ENCODE measurements at regions not wholly inside any gene's neighbourhood (a gene's known extent, or its start where the extent isn't known, plus 50 kb on each side); places are given as distances from the start of the nearest gene placed in this dataset.

- Histone ChIP-seq H3K56ac (ENCODE audit: extremely low read depth, insufficient read depth, low read length) (no peak overlapping the region), H3K4me2 (ENCODE audit: low read depth, low read length) (no peak overlapping the region), H3K14ac (replicated peaks; ENCODE audit: low read depth, low read length) (no peak overlapping the region), H3K9me1 (ENCODE audit: insufficient read depth, low read length) (no peaks in the 10 kb centered on the region), H2BK15ac (ENCODE audit: low read depth, low read length) (no peak overlapping the region), H3K4me3 (ENCODE audit: insufficient read depth, low read depth, low read length) (no peak overlapping the region), H3K4ac (ENCODE audit: low read depth, low read length) (no peak overlapping the region), H2BK5ac (ENCODE audit: low read depth, low read length, poor library complexity, severe bottlenecking) (no peak overlapping the region), H4K91ac (ENCODE audit: insufficient read depth, low read depth, low read length) (no peak overlapping the region), H2AK9ac (replicated peaks; ENCODE audit: low read depth, low read length, poor library complexity) (no peak overlapping the region), H3K4me1 (ENCODE audit: control insufficient read depth, insufficient read depth, low read length) (no peaks in the 10 kb centered on the region), H2BK20ac (ENCODE audit: low read depth, low read length) (no peak overlapping the region), H2BK120ac (ENCODE audit: low read depth, low read length) (no peak overlapping the region), H2AK5ac (ENCODE audit: low read depth, low read length) (no peak overlapping the region), H3K23ac (ENCODE audit: low read depth, low read length) (no peak overlapping the region), H2AFZ (replicated peaks; ENCODE audit: low read length, poor library complexity) (no peak overlapping the region), H3K18ac (ENCODE audit: low read depth, low read length) (no peak overlapping the region), H3K27me3 (ENCODE audit: control insufficient read depth, insufficient read depth, low read length) (no peaks in the 10 kb centered on the region), H4K20me1 (ENCODE audit: insufficient read depth, low read length) (no peaks in the 10 kb centered on the region), H3K9ac (ENCODE audit: low read depth, low read length) (no peak overlapping the region), H3K9me3 (ENCODE audit: control insufficient read depth, insufficient read depth, low read length) (peaks cover 9% of the 10 kb centered on the region), H3K27ac (ENCODE audit: insufficient read depth, low read length) (no peak overlapping the region), H4K8ac (ENCODE audit: low read depth in 2 of 2, low read length in 2 of 2) (no peak overlapping the region), H3K79me1 (ENCODE audit: low read depth in 1 of 2, low read length in 2 of 2) (no peaks in the 10 kb centered on the region), H4K5ac (ENCODE audit: low read depth, low read length) (no peak overlapping the region), H3K36me3 (ENCODE audit: control insufficient read depth, insufficient read depth, low read length) (no peaks in the 10 kb centered on the region)
- DNase-seq (no peak), ATAC-seq (ENCODE audit: low read depth) (no peak)
- in situ Hi-C loops (cut with MboI; ENCODE audit: low sequenced_read_pairs), result no loop called here
- CTCF ChIA-PET, result no interaction called here
- POLR2A ChIA-PET (ENCODE audit: unreplicated experiment), result no interaction called here
- TF ChIP-seq RAD21 (IDR thresholded peaks at IDR 0.05; ENCODE audit: low read length) (no peak), FOS (IDR thresholded peaks at IDR 0.05; ENCODE audit: low read depth, low read length) (no peak)
- BruUV-seq (replicated peaks), result no TSS peak
- WGBS, 2 experiments (ENCODE audit: extremely low coverage in 2 of 2, insufficient read length in 1 of 2), result no CpG with 5 or more reads among the region's 1 CpG
- intact Hi-C loops (cut with micrococcal nuclease), result no loop called here
- dilution Hi-C loops (cut with HindIII; ENCODE audit: low sequenced_read_pairs, unreplicated experiment), result no loop called here
These were observed 264.7 kb upstream of the CCNG1 start for GRCh38 chr5:163172540-163173338.

Measured in IMR-90 (cell line).